ENCODE measurements at regions not wholly inside any gene's neighbourhood (a gene's known extent, or its start where the extent isn't known, plus 50 kb on each side); places are given as distances from the start of the nearest gene placed in this dataset.
"Not testable (repeated sequence)": the region's sequence is repeated elsewhere in the genome, so short reads cannot be mapped to it uniquely, and the experiment has no call there.

GRCh38 chr13:111672198-111672597 lies 351.8 kb downstream of the TEX29 start:
- DNase-seq (ENCODE audit: low read depth), result not testable (repeated sequence)

- not testable (repeated sequence) for DNase-seq (ENCODE audit: low read depth)
Observed at GRCh38 chr13:111678120-111678882, 357.9 kb downstream of the TEX29 start.

- DNase-seq (ENCODE audit: low read depth), result not testable (repeated sequence)
Observed at GRCh38 chr13:111679645-111680044, 359.2 kb downstream of the TEX29 start.

DNA sequence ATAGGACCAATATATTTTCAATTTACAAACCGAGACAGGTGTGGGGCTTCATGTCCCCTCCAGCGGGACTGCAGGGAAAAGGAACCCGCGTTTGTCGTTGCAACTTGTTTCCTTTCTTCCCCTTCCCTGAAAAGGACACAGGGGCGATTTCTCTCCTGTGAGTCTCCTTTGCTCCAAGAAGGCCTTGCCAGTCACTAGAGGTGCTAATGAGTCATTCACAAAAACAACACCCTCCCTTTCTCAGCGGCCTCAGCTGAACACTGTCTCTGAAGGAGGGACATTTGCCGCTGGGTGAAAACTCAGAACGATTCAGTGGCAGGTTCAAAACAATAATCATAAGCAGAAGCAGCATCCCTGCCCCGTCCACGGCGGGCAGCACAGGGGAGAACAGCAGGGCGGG lies 359.7 kb downstream of the TEX29 start:
- not testable (repeated sequence) for DNase-seq (ENCODE audit: low read depth)

DNA sequence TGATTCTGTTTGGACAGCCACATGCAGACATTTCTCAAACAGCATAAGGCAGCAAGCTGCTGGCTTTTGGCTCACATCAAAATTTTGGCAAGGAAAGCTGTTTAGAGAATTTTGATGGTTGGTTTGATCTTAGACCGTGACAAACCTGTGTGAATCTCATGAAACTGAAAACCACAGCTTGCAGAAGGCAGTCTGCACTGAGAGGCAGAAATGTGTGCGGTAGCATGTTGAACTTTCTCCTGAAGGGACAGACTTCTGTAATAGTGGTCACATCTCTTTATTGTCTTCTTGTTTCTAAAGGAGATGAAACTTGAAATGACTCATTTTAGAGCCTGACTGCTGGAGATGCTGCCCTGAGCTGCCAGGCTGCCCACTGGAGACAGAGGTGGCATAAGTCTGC lies 371.6 kb downstream of the TEX29 start:
- DNase-seq (ENCODE audit: low read depth), result not testable (repeated sequence)

- not testable (repeated sequence) for DNase-seq (ENCODE audit: low read depth)
Observed at GRCh38 chr13:111696121-111696520, 370.8 kb upstream of the SOX1 start.

DNA sequence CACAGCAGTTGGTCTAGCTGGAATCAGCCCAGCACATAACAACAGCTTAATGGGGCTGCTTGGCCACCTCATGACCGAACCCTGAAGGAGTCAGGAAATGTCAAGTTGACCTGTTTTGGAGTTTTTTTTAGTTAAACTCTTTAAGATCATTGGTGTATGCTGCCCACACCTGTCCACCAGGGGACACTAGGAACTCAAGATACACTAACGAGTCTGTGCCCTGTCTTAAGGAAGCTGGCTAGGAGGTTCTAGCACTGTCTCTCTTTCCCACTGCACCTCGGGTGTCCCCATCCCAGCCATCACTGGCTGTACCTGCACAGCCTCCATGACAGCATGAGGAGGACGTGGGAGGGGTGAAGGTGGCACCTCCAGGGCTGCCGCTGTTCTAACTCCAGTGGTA lies 364.9 kb upstream of the SOX1 start:
- not testable (repeated sequence) for DNase-seq (ENCODE audit: low read depth)
